PC-3 (cell line): ENCODE measurements at regions not wholly inside any gene's neighbourhood (a gene's known extent, or its start where the extent isn't known, plus 50 kb on each side); places are given as distances from the start of the nearest gene placed in this dataset.

Experiments used
- ATAC-seq: fragments of 200-7000 bp; cut with Tn5 transposase; 2 replicates; pipeline ENCODE4 v1.9.1; 2020; ENCODE audit warnings: mild to moderate bottlenecking, moderate library complexity
- BruUV-seq: library from RNA; stranded (reverse); fragments of 400-500 nt; replicated peaks from 2 replicates; lab custom pipeline; 2021; lab: Mats Ljungman, UMichigan
- CTCF ChIA-PET: fragments of 300-600 bp; sonication (Branson Sonifier 250); formaldehyde crosslinking; loops from one replicate; lab custom pipeline; 2022; ENCODE audit warnings: antibody characterized with exemption; lab: Charles Lee
- POLR2A ChIA-PET: fragments of 300-600 bp; sonication (Branson Sonifier 250); formaldehyde crosslinking; loops from one replicate; lab custom pipeline; 2022; ENCODE audit warnings: antibody characterized with exemption; ENCODE audit not compliant: unreplicated experiment; lab: Charles Lee
- DNase-seq: peaks from one replicate; pipeline ENCODE4 v3.0.0-alpha.2; 2015
- H2AFZ ChIP-seq: fragments of 300-600 bp; sonication (generic); 2 replicates; pipeline ENCODE4 v1.6.0; 2016; ENCODE audit warnings: antibody characterized with exemption, low read length
- H3F3A ChIP-seq: fragments of 300-600 bp; sonication (generic); one replicate; pipeline ENCODE4 v1.6.0; 2017; ENCODE audit warnings: antibody characterized with exemption, low read length, control low read depth, mild to moderate bottlenecking; ENCODE audit not compliant: unreplicated experiment
- H3K27ac ChIP-seq: fragments of 300-600 bp; sonication (generic); 2 replicates; pipeline ENCODE4 v1.5.1; 2016; ENCODE audit warnings: mild to moderate bottlenecking, low read length
- H3K27me3 ChIP-seq: fragments of 300-600 bp; sonication (generic); 2 replicates; pipeline ENCODE4 v1.6.1; 2016; ENCODE audit warnings: low read length, mixed read lengths
- H3K36me3 ChIP-seq: fragments of 300-600 bp; sonication (generic); 2 replicates; pipeline ENCODE4 v1.6.1; 2016; ENCODE audit warnings: low read depth, mixed run types, low read length, mixed read lengths
- H3K4me1 ChIP-seq: fragments of 300-600 bp; sonication (generic); 2 replicates; pipeline ENCODE4 v1.5.1; 2016; ENCODE audit warnings: low read length; ENCODE audit not compliant: insufficient read depth
- H3K4me2 ChIP-seq: fragments of 300-600 bp; sonication (generic); 2 replicates; pipeline ENCODE4 v1.6.0; 2016; ENCODE audit warnings: low read length
- H3K4me3 ChIP-seq: fragments of 300-600 bp; sonication (generic); 2 replicates; pipeline ENCODE4 v1.5.1; 2016; ENCODE audit warnings: mild to moderate bottlenecking, low read length, mixed read lengths
- H3K79me2 ChIP-seq: fragments of 300-600 bp; sonication (generic); 2 replicates; pipeline ENCODE4 v1.6.1; 2017; ENCODE audit warnings: low read length, mixed read lengths
- H3K9ac ChIP-seq: fragments of 300-600 bp; sonication (generic); 2 replicates; pipeline ENCODE4 v1.6.0; 2016; ENCODE audit warnings: mild to moderate bottlenecking, low read length
- H3K9me2 ChIP-seq: fragments of 300-600 bp; sonication (generic); replicated peaks from 2 replicates; pipeline ENCODE4 v1.6.1; 2016; ENCODE audit warnings: mixed run types, low read length, mixed read lengths
- H3K9me3 ChIP-seq: fragments of 300-600 bp; sonication (generic); 2 replicates; pipeline ENCODE4 v1.6.1; 2016; ENCODE audit warnings: low read length, mixed read lengths
- H4K20me1 ChIP-seq: fragments of 300-600 bp; sonication (generic); 2 replicates; pipeline ENCODE4 v1.6.1; 2016; ENCODE audit warnings: low read length, mixed read lengths
- EZH2 ChIP-seq: fragments of 300-600 bp; sonication (generic); IDR thresholded peaks from one replicate; pipeline ENCODE4 v1.6.1; 2017; ENCODE audit warnings: antibody characterized with exemption, mild to moderate bottlenecking, low read length; ENCODE audit not compliant: unreplicated experiment
- EZH2phosphoT487 ChIP-seq: fragments of 300-600 bp; sonication (generic); IDR thresholded peaks from 2 replicates; pipeline ENCODE4 v1.6.1; 2018; ENCODE audit warnings: mild to moderate bottlenecking, antibody characterized with exemption, low read length, borderline replicate concordance
- intact Hi-C: fragments of 100-400 bp; cut with micrococcal nuclease; formaldehyde crosslinking; loops from 2 replicates; pipeline ENCODE4 v1.9.0; 2023
- TF ChIP-seq, protein P1 (sequence below): fragments of 300-600 bp; sonication (generic); conservative IDR thresholded peaks from 2 replicates; pipeline ENCODE4 v1.5.1; 2017; ENCODE audit warnings: antibody characterized with exemption, low read depth, mild to moderate bottlenecking, low read length

DNA sequence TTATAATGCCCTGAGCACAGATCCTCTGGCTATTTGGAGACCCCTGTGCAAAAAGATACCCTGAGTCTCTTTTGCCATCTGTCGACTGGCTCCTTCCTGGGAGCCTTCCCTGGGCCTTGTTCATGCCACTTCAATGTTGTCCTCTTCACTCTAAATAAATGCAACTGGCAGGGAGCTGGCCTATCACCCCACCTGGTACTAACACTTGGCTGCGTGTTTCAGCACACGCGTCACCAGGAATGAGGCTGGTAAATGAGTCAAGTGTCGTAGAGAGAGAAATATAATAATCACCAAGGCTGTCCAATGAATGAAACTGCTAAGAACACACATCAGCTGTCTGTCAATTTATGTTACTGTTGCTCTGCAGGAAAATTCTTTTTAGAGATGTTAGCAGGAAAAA, 374.6 kb upstream of the JARID2 start:
- H3F3A ChIP-seq: no peaks in the 10 kb centered on the region
- 0 out of 2 replicates have a peak, but pooled peaks cover 4% of the 10 kb centered on the region for H3K9me2 ChIP-seq
- POLR2A ChIA-PET: no interaction called here
- CTCF ChIA-PET: no interaction called here
- DNase-seq: no peak
- BruUV-seq: no TSS peak
- no peaks in the 10 kb centered on the region for H3K79me2 ChIP-seq
- TF ChIP-seq, protein P1, sequence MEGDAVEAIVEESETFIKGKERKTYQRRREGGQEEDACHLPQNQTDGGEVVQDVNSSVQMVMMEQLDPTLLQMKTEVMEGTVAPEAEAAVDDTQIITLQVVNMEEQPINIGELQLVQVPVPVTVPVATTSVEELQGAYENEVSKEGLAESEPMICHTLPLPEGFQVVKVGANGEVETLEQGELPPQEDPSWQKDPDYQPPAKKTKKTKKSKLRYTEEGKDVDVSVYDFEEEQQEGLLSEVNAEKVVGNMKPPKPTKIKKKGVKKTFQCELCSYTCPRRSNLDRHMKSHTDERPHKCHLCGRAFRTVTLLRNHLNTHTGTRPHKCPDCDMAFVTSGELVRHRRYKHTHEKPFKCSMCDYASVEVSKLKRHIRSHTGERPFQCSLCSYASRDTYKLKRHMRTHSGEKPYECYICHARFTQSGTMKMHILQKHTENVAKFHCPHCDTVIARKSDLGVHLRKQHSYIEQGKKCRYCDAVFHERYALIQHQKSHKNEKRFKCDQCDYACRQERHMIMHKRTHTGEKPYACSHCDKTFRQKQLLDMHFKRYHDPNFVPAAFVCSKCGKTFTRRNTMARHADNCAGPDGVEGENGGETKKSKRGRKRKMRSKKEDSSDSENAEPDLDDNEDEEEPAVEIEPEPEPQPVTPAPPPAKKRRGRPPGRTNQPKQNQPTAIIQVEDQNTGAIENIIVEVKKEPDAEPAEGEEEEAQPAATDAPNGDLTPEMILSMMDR: no peak
- TF ChIP-seq EZH2phosphoT487 (no peak), EZH2 (no peak)
- intact Hi-C loops: no loop called here
- no peak overlapping the region for H3K4me2 ChIP-seq
- H3K27me3 ChIP-seq: no peaks in the 10 kb centered on the region
- no peaks in the 10 kb centered on the region for H3K36me3 ChIP-seq
- H3K27ac ChIP-seq: no peak overlapping the region
- H3K9ac ChIP-seq: no peak overlapping the region
- peaks cover under 1% of the 10 kb centered on the region; the same call in 1 of the 2 replicates for H3K4me1 ChIP-seq
- no peak overlapping the region for H3K4me3 ChIP-seq
- no peak for ATAC-seq
- no peaks in the 10 kb centered on the region for H4K20me1 ChIP-seq
- no peaks in the 10 kb centered on the region for H3K9me3 ChIP-seq
- H2AFZ ChIP-seq: no peak overlapping the region

GRCh38 chr6:14873101-14873500, 372.8 kb upstream of the JARID2 start:
- no peaks in the 10 kb centered on the region for H3K79me2 ChIP-seq
- 0 out of 2 replicates have a peak, but pooled peaks cover 4% of the 10 kb centered on the region for H3K9me2 ChIP-seq
- H3K36me3 ChIP-seq: no peaks in the 10 kb centered on the region
- H3K27ac ChIP-seq: no peak overlapping the region
- ChIA-PET CTCF (no interaction called here), POLR2A (interaction anchor here (0.7 kb wide), 1 partner anchor 370 kb away, joined by 6 read pairs; no protein-coding TSS in a partner anchor)
- no peak overlapping the region for H3K9ac ChIP-seq
- H3K9me3 ChIP-seq: no peaks in the 10 kb centered on the region
- no peaks in the 10 kb centered on the region for H4K20me1 ChIP-seq
- no peak for ATAC-seq
- H3K4me1 ChIP-seq: peaks cover 19% of the 10 kb centered on the region
- no peaks in the 10 kb centered on the region for H3K27me3 ChIP-seq
- H3F3A ChIP-seq: no peaks in the 10 kb centered on the region
- BruUV-seq: no TSS peak
- no peak for DNase-seq
- intact Hi-C loops: no loop called here
- TF ChIP-seq, protein P1: no peak
- TF ChIP-seq EZH2 (no peak), EZH2phosphoT487 (no peak)
- H2AFZ ChIP-seq: no peak overlapping the region
- no peak overlapping the region for H3K4me3 ChIP-seq
- no peak overlapping the region for H3K4me2 ChIP-seq

DNA sequence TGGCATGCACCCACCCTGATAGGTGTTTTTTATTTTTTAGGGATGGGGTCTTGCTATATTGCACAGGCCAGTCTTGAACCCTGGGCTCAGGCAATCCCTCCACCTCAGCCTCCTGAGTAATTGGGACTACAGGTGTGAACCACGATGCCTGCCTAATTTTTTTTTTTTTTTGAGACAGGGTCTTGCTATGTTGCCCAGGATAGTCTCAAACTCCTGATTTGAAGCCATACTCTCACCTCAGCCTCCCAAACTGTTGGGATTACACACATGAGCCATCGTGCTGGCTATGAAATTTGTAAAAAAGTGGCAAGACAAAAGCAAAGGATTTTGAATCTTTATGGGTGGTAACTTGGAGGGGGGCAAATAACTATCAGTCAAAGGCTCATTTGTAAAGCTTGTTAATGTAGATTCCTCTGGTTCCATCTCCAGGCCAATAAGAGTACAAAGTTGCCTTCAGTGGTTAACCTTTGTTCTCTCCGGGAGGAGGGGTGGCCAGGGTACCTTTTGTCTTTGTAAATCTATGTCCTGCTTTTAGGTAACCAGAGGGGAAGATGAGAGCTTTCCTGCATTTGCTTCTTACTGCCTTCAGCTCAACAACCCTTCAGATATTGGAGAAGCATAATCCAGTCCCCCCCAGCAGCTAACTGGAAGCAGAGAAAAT, 372.0 kb upstream of the JARID2 start:
- H3K9me2 ChIP-seq: 0 out of 2 replicates have a peak, but pooled peaks cover 4% of the 10 kb centered on the region
- no peak overlapping the region for H3K9ac ChIP-seq
- H3K4me2 ChIP-seq: no peak overlapping the region
- no peak for ATAC-seq
- H3K79me2 ChIP-seq: no peaks in the 10 kb centered on the region
- H4K20me1 ChIP-seq: no peaks in the 10 kb centered on the region
- no peaks in the 10 kb centered on the region for H3K27me3 ChIP-seq
- no TSS peak for BruUV-seq
- no peak overlapping the region for H2AFZ ChIP-seq
- H3F3A ChIP-seq: no peaks in the 10 kb centered on the region
- intact Hi-C loops: no loop called here
- CTCF ChIA-PET: no interaction called here
- no peak overlapping the region for H3K4me3 ChIP-seq
- no peaks in the 10 kb centered on the region for H3K9me3 ChIP-seq
- peaks cover 19% of the 10 kb centered on the region for H3K4me1 ChIP-seq
- no peaks in the 10 kb centered on the region for H3K36me3 ChIP-seq
- no peak for DNase-seq
- POLR2A ChIA-PET: no interaction called here
- no peak for TF ChIP-seq EZH2
- TF ChIP-seq, protein P1: no peak
- TF ChIP-seq EZH2phosphoT487: no peak
- H3K27ac ChIP-seq: no peak overlapping the region
